ENCODE measurements at regions not wholly inside any gene's neighbourhood (a gene's known extent, or its start where the extent isn't known, plus 50 kb on each side); places are given as distances from the start of the nearest gene placed in this dataset.

GRCh38 chr10:108801775-108802517 is 1121.4 kb downstream of the XPNPEP1 start:
- intact Hi-C loops (cut with DNase I; ENCODE audit: low total_unique reads), result no loop called here
- TF ChIP-seq, protein P1, sequence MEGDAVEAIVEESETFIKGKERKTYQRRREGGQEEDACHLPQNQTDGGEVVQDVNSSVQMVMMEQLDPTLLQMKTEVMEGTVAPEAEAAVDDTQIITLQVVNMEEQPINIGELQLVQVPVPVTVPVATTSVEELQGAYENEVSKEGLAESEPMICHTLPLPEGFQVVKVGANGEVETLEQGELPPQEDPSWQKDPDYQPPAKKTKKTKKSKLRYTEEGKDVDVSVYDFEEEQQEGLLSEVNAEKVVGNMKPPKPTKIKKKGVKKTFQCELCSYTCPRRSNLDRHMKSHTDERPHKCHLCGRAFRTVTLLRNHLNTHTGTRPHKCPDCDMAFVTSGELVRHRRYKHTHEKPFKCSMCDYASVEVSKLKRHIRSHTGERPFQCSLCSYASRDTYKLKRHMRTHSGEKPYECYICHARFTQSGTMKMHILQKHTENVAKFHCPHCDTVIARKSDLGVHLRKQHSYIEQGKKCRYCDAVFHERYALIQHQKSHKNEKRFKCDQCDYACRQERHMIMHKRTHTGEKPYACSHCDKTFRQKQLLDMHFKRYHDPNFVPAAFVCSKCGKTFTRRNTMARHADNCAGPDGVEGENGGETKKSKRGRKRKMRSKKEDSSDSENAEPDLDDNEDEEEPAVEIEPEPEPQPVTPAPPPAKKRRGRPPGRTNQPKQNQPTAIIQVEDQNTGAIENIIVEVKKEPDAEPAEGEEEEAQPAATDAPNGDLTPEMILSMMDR (IDR thresholded peaks at IDR 0.05), result no peak
- Histone ChIP-seq H3K36me3 (no peaks in the 10 kb centered on the region), H3K4me1 (no peaks in the 10 kb centered on the region), H3K4me3 (no peak overlapping the region), H3K9me3 (no peaks in the 10 kb centered on the region), H3K27ac (no peak overlapping the region), H3K27me3 (no peaks in the 10 kb centered on the region)
- DNase-seq, result no peak

GRCh38 chr10:108801220-108801619 is 1122.1 kb downstream of the XPNPEP1 start:
- intact Hi-C loops (cut with DNase I; ENCODE audit: low total_unique reads), result no loop called here
- Histone ChIP-seq H3K27ac (no peak overlapping the region), H3K27me3 (no peaks in the 10 kb centered on the region), H3K4me3 (no peak overlapping the region), H3K9me3 (no peaks in the 10 kb centered on the region), H3K36me3 (no peaks in the 10 kb centered on the region), H3K4me1 (no peaks in the 10 kb centered on the region)
- DNase-seq, result no peak
- TF ChIP-seq, protein P1 (IDR thresholded peaks at IDR 0.05), result no peak

- Histone ChIP-seq H3K4me3 (no peak overlapping the region), H3K36me3 (no peaks in the 10 kb centered on the region), H3K4me1 (no peaks in the 10 kb centered on the region), H3K27ac (no peak overlapping the region), H3K27me3 (no peaks in the 10 kb centered on the region), H3K9me3 (no peaks in the 10 kb centered on the region)
- intact Hi-C loops (cut with DNase I; ENCODE audit: low total_unique reads), result no loop called here
- DNase-seq, result no peak
- TF ChIP-seq, protein P1 (IDR thresholded peaks at IDR 0.05), result no peak
These were observed 1125.7 kb downstream of the XPNPEP1 start for GRCh38 chr10:108797573-108797972.

DNA sequence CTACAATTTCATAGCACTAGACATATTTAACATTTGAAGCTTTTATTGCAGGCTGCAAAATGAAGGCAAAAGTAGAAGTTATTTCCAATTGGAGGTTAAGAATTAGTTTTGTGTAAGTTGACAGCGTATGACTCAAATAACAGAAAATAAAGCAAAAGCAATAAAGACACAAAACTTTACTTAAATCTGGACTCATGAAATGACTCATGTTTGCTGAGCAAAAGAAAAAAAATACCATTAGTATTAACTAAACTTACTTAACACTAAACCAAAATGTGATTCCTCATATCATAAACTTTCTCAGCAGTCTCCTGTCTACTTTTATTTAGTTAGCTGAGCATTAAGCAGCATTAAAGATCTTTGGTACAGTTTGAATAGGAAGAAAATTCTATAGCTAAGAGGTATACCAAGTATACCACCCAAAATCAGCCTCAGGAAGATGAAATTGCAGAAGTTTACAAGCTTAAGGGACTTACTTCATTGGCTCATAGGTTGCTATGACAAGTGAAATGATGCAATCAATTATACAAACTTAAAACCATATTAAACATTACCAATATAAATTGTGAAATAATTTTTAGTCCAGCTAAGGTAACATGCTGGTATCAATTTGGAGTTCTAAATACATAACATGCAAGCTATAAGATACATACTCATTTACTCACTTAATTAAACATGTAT is 1131.4 kb downstream of the XPNPEP1 start:
- Histone ChIP-seq H3K27me3 (no peaks in the 10 kb centered on the region), H3K36me3 (no peaks in the 10 kb centered on the region), H3K4me3 (no peak overlapping the region), H3K9me3 (no peaks in the 10 kb centered on the region), H3K4me1 (no peaks in the 10 kb centered on the region), H3K27ac (no peak overlapping the region)
- no peak for DNase-seq
- intact Hi-C loops (cut with DNase I; ENCODE audit: low total_unique reads), result no loop called here
- TF ChIP-seq, protein P1 (IDR thresholded peaks at IDR 0.05), result no peak

DNA sequence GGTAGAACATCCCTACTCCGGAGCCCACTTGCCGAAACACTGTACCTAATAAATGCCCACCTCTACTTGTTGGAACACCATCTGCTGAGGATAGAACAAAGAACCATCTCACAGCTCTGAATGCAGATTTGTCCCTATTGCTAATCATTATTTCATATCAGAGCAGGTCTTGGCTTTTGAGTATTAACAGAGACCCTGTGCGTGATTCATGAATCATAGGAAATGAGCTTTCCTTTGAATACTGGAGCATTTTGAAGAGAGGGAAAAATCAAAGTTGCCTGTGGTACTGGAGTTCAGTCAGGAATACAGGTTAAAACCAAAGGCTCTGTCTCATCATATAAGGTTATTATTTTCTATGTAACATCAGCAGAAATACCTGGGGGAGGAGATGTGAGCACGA is 1132.3 kb downstream of the XPNPEP1 start:
- Histone ChIP-seq H3K4me3 (no peak overlapping the region), H3K9me3 (no peaks in the 10 kb centered on the region), H3K4me1 (no peaks in the 10 kb centered on the region), H3K27ac (no peak overlapping the region), H3K27me3 (no peaks in the 10 kb centered on the region), H3K36me3 (no peaks in the 10 kb centered on the region)
- TF ChIP-seq, protein P1 (IDR thresholded peaks at IDR 0.05), result no peak
- intact Hi-C loops (cut with DNase I; ENCODE audit: low total_unique reads), result no loop called here
- no peak for DNase-seq
